HG03097 (cell line): ENCODE measurements at regions not wholly inside any gene's neighbourhood (a gene's known extent, or its start where the extent isn't known, plus 50 kb on each side); places are given as distances from the start of the nearest gene placed in this dataset.
"Not testable (repeated sequence)": the region's sequence is repeated elsewhere in the genome, so short reads cannot be mapped to it uniquely, and the experiment has no call there.

ENCODE experiments used
- ATAC-seq: cut with Tn5 transposase; IDR thresholded peaks from one replicate; pipeline ENCODE4 v1.9.1; 2021; ENCODE audit not compliant: unreplicated experiment, low FRiP score

DNA sequence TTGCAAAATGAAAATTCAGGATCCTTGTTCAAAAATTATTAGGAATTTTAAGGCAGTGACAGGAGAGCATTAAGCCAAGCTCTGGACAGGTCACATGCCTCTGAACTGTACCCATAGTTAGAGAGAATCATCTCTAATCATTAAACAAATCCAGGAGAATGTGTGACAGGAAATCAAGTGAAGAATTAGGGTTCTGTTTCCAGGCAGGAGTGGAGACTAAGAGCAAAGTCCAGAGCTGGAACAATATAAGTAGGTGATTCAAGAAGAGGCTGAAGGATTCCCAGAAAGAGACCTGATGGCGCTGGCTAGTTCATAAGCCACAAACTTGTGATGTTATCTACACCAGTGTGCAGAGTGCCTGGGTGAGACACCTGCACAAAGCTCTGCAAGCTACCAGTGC is 104.6 kb upstream of the PRKG2 start:
- ATAC-seq: no peak

- no peak for ATAC-seq
These were observed 100.0 kb upstream of the PRKG2 start for GRCh38 chr4:81314897-81315470.

- no peak for ATAC-seq
These were observed 99.3 kb upstream of the PRKG2 start for GRCh38 chr4:81314196-81314896.

DNA sequence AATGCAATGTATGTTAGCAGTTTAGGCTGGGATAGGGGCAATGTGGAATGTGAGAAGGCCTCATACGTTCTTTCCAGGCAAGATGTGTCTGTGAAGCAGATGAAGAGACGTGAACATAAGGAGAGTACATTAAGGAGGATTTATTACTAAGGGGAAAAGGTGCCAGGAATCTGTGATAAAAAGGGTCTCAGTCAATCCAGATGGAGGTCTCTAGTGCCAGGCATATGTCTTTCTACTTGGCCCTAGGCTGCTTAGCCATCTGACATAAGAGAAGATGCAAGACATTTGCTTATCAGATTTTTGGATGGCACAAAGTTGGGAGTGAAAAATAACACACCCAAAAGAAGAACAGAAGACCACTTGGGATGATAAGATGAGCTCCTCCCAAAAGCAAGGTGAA is 93.0 kb upstream of the PRKG2 start:
- ATAC-seq: no peak

- ATAC-seq: no peak
These were observed 89.8 kb upstream of the PRKG2 start for GRCh38 chr4:81304871-81305270.

DNA sequence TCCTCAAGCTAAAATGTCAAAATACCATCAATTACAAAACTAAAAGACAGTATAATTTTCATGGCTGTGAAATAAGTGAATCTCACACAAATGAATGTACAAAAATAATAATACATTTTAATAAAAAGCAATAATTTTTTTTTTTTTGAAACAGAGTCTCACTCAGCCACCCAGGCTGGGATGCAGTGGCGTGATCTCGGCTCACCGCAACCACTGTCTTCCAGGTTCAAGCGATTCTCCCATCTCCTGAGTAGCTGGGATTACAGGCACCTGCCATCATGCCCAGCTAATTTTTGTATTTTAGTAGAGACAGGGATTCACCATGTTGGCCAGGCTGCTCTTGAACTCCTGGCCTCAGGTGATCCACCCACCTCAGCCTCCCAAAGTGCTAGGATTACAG is 85.3 kb upstream of the PRKG2 start:
- ATAC-seq: not testable (repeated sequence)

- ATAC-seq: no peak
These were observed 75.8 kb upstream of the PRKG2 start for GRCh38 chr4:81290813-81291212.

DNA sequence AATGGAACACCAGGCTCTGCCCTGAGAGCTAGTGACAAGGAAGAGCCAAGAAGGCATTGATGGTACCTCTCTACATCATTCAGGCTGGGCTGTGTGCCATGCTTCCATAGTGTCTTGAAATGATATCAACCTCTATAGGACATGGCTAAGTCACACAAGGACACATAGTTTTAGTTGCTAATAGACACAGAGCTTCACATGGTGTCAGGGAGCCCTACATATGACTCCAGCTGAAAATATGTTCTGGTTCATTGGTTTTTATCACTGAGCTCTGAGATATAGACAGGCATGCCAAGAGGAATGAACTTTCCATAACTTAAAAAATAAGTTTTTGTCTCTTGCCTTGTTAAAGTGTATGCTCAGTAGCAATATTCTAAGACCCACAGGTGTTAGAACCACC is 72.1 kb upstream of the PRKG2 start:
- ATAC-seq: no peak

DNA sequence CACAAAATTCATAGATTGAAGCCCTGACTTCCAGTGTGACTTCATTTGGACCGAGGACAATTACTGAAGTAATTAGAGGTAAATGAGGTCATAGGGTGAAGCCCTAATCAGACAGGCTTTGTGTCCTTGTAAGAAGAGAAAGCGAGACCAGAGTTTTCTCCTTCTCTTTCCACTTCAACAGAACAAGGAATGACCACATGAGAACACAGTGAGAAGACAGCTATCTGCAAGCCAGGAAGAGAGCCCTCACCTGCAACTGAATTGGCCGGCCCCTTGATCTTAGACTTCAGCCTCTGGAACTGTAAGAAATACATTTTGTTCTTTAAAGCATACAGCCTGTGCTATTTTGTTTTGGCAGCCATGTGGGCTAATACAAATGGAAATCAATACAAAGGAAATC is 67.1 kb upstream of the PRKG2 start:
- no peak for ATAC-seq

GRCh38 chr4:81274460-81274859 is 59.4 kb upstream of the PRKG2 start:
- no peak for ATAC-seq

DNA sequence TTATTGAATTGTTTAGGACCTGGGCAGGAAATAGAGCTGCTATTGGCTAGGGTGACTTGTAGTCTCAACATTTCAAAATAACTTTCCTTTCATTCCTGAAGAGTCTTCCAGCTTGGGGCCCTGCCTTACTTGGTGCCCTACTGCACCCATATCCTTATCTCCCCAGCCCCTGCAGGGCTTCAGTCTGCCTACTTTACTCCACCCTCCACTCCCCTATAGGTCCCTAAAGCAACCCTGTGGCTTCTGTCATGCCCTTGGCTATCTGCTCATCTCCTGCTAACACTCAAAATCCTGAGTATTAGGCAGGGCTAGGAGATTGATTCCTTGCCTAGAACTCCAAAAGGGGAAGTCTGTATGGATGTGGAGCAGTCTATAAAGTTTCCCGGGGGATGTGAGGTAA is 57.6 kb upstream of the PRKG2 start:
- ATAC-seq: no peak
